ENCODE measurements at regions not wholly inside any gene's neighbourhood (a gene's known extent, or its start where the extent isn't known, plus 50 kb on each side); places are given as distances from the start of the nearest gene placed in this dataset.

- no peak for FAIRE-seq
Measured at GRCh38 chr11:101199416-101199815, 69.8 kb upstream of the PGR start.

- FAIRE-seq = peak; percentile 58
Measured at GRCh38 chr11:101195294-101195693, 65.7 kb upstream of the PGR start.

- no peak for FAIRE-seq
Measured at GRCh38 chr11:101188801-101189200, 59.2 kb upstream of the PGR start.

- FAIRE-seq = no peak
Measured at GRCh38 chr11:101188173-101188572, 58.6 kb upstream of the PGR start.

GRCh38 chr11:101187748-101188147 lies 58.1 kb upstream of the PGR start:
- no peak for FAIRE-seq

- no peak for FAIRE-seq
Measured at GRCh38 chr11:101185985-101186384, 56.4 kb upstream of the PGR start.

GRCh38 chr11:101182467-101182866 lies 52.9 kb upstream of the PGR start:
- FAIRE-seq = no peak

- no peak for FAIRE-seq
Measured at GRCh38 chr11:101180481-101180880, 50.9 kb upstream of the PGR start.

Data from colon (tissue), 2 donors.